Neuronal stem cell (in vitro differentiated cells): ENCODE measurements at regions not wholly inside any gene's neighbourhood (a gene's known extent, or its start where the extent isn't known, plus 50 kb on each side); places are given as distances from the start of the nearest gene placed in this dataset.

Experiments
- DNase-seq: peaks from one replicate; pipeline ENCODE4 v3.0.0-alpha.2; 2013; ENCODE audit warnings: low spot score
- H2AFZ ChIP-seq: one replicate; pipeline ENCODE4 v1.6.1; 2013; ENCODE audit warnings: mild to moderate bottlenecking, low read length, inconsistent platforms
- H2AK5ac ChIP-seq: 2 replicates; pipeline ENCODE4 v1.6.1; 2013; ENCODE audit warnings: low read depth, mild to moderate bottlenecking, inconsistent platforms, low read length, moderate library complexity, mixed read lengths
- H2BK120ac ChIP-seq: 2 replicates; pipeline ENCODE4 v1.6.1; 2013; ENCODE audit warnings: low read depth, mild to moderate bottlenecking, inconsistent platforms, low read length, moderate library complexity, mixed read lengths
- H2BK12ac ChIP-seq: one replicate; pipeline ENCODE4 v1.6.1; 2013; ENCODE audit warnings: low read length, inconsistent platforms
- H2BK15ac ChIP-seq: 2 replicates; pipeline ENCODE4 v1.6.1; 2013; ENCODE audit warnings: mild to moderate bottlenecking, low read length, inconsistent platforms, mixed read lengths
- H2BK5ac ChIP-seq: one replicate; pipeline ENCODE4 v1.6.1; 2013; ENCODE audit warnings: inconsistent platforms, mild to moderate bottlenecking, low read length, moderate library complexity
- H3K14ac ChIP-seq: one replicate; pipeline ENCODE4 v1.6.1; 2013; ENCODE audit warnings: low read length, inconsistent platforms
- H3K18ac ChIP-seq: 2 replicates; pipeline ENCODE4 v1.6.1; 2013; ENCODE audit warnings: low read length, inconsistent platforms
- H3K23ac ChIP-seq: 2 replicates; pipeline ENCODE4 v1.6.1; 2013; ENCODE audit warnings: low read depth, mild to moderate bottlenecking, mixed read lengths, low read length, inconsistent platforms; ENCODE audit not compliant: poor library complexity
- H3K27ac ChIP-seq: replicated peaks from 3 replicates; pipeline ENCODE4 v1.5.1; 2013; ENCODE audit warnings: low read length, inconsistent platforms
- H3K27me3 ChIP-seq, 3 experiments: 2 replicates each; pipeline ENCODE4 v1.6.1; 2013; ENCODE audit warnings: low read length in 3 of 3, mild to moderate bottlenecking in 2 of 3, inconsistent platforms in 1 of 3, low read depth in 1 of 3, mixed read lengths in 1 of 3, moderate library complexity in 1 of 3; ENCODE audit not compliant: control insufficient read depth in 3 of 3, insufficient read depth in 3 of 3
- H3K36me3 ChIP-seq, 2 donors: replicated peaks in 1 of 2; 2 replicates each; pipeline ENCODE4 v1.6.1; 2013; ENCODE audit warnings: low read length in 2 of 2; ENCODE audit not compliant: control insufficient read depth in 2 of 2, insufficient read depth in 2 of 2
- H3K4ac ChIP-seq: 2 replicates; pipeline ENCODE4 v1.6.1; 2013; ENCODE audit warnings: inconsistent platforms, mild to moderate bottlenecking, low read length, moderate library complexity
- H3K4me1 ChIP-seq, 2 donors: 1 replicate in 1 of 2; 2 replicates in 1 of 2; pipeline ENCODE4 v1.6.1; 2013; ENCODE audit warnings: low read length in 2 of 2, low read depth in 1 of 2; ENCODE audit not compliant: control insufficient read depth in 2 of 2, insufficient read depth in 1 of 2
- H3K4me2 ChIP-seq: one replicate; pipeline ENCODE4 v1.6.1; 2013; ENCODE audit warnings: mild to moderate bottlenecking, low read length, inconsistent platforms; ENCODE audit not compliant: insufficient read depth, poor library complexity, severe bottlenecking
- H3K4me3 ChIP-seq, 2 donors: 2 replicates each; pipeline ENCODE4 v1.5.1; 2013; ENCODE audit warnings: low read length in 2 of 2, mild to moderate bottlenecking in 2 of 2, inconsistent platforms in 1 of 2, moderate library complexity in 1 of 2
- H3K79me1 ChIP-seq: one replicate; pipeline ENCODE4 v1.6.1; 2013; ENCODE audit warnings: low read depth, mild to moderate bottlenecking, inconsistent platforms, low read length, moderate library complexity
- H3K9ac ChIP-seq: one replicate; pipeline ENCODE4 v1.6.1; 2013; ENCODE audit warnings: mild to moderate bottlenecking, low read depth, low read length, inconsistent platforms; ENCODE audit not compliant: poor library complexity
- H3K9me3 ChIP-seq, 2 donors: replicated peaks in 1 of 2; 2 replicates each; pipeline versions ENCODE3 to v1.6.1; 2013; ENCODE audit warnings: low read length in 2 of 2, mild to moderate bottlenecking in 2 of 2, inconsistent platforms in 1 of 2, low read depth in 1 of 2, mixed read lengths in 1 of 2, moderate library complexity in 1 of 2; ENCODE audit not compliant: control insufficient read depth in 2 of 2, insufficient read depth in 1 of 2
- H4K8ac ChIP-seq: one replicate; pipeline ENCODE4 v1.6.1; 2013; ENCODE audit warnings: low read depth, mild to moderate bottlenecking, inconsistent platforms, low read length, moderate library complexity
- H4K91ac ChIP-seq: one replicate; pipeline ENCODE4 v1.6.1; 2013; ENCODE audit warnings: low read length, low read depth, mild to moderate bottlenecking, inconsistent platforms; ENCODE audit not compliant: poor library complexity
- WGBS, 2 donors: extraction: QIAGEN DNeasy Blood & Tissue Kit; methylation state at CpG; one replicate each; pipeline ENCODE4 v1.1.7; 2013; ENCODE audit warnings: missing lambda C conversion rate in 2 of 2, mixed read lengths in 1 of 2; ENCODE audit not compliant: insufficient read length in 2 of 2, insufficient replicate concordance in 1 of 2; ENCODE audit errors: extremely low coverage in 2 of 2; 5-methylcytosine and 5-hydroxymethylcytosine counted together

DNA sequence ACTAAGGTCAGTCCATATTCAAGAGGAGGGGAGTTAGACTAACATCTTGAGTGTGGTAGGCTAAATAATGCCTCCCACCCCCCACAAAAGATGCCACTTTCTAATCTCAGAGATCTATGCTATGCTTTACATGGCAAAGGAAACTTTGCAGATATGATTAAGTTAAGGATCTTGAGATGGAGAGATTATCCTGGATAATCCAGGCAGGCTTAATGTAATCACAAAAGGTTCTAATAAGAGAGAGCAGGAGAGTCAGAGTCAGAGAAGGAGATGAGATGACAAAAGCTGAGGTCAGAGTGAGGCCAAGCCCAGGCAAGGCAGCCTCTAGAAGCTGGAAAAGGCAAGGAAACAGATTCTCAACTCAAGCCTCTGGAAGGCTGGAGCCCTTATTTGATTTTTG is 1011.6 kb downstream of the PCDH9 start:
- H3K4me3 ChIP-seq, result no peak overlapping the region
- H3K4me2 ChIP-seq, result no peak overlapping the region
- H3K79me1 ChIP-seq, result no peaks in the 10 kb centered on the region
- no peak overlapping the region for H2BK15ac ChIP-seq
- H3K27me3 ChIP-seq, result no peaks in the 10 kb centered on the region
- no peak overlapping the region for H3K18ac ChIP-seq
- H3K9me3 ChIP-seq, result no peaks in the 10 kb centered on the region
- H2AK5ac ChIP-seq, result no peak overlapping the region
- peaks cover 0 to 4% of the 10 kb centered on the region in 2 donors for H3K4me1 ChIP-seq
- H4K91ac ChIP-seq, result no peak overlapping the region
- H2BK120ac ChIP-seq, result no peak overlapping the region
- H3K14ac ChIP-seq, result no peak overlapping the region
- H3K4ac ChIP-seq, result no peak overlapping the region
- H3K9ac ChIP-seq, result no peak overlapping the region
- H2AFZ ChIP-seq, result no peak overlapping the region
- no peak overlapping the region for H4K8ac ChIP-seq
- peak overlapping the region; percentile 63 for H3K27ac ChIP-seq
- no peak overlapping the region for H2BK12ac ChIP-seq
- no peak overlapping the region for H3K23ac ChIP-seq
- H2BK5ac ChIP-seq, result no peak overlapping the region
- no peaks in the 10 kb centered on the region for H3K36me3 ChIP-seq
- DNase-seq, result no peak

DNA sequence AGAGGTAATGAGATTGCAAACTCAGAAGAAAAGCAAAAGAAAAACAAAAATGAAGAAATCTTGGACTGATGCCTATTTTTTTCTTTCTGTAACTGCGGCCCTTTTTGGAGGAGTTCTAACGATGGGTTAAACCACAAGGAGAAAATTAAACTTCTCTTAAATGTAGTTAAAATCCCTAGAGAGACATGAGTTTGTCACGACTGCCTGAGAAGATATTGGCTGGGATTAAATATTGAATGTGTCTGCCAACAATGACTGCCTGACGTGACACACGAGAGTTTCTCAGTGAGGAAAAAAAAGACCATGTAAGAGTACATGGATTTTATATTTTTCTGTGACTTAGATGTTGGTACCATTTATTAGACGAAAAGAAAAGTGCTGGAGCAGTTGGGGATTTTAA is 1013.4 kb downstream of the PCDH9 start:
- Histone ChIP-seq H2BK15ac (no peak overlapping the region), H3K23ac (no peak overlapping the region), H2BK5ac (no peak overlapping the region), H2BK12ac (no peak overlapping the region), H3K9me3 (no peaks in the 10 kb centered on the region), H3K4me2 (no peak overlapping the region), H3K4me3 (no peak overlapping the region), H4K8ac (no peak overlapping the region), H3K14ac (no peak overlapping the region), H4K91ac (no peak overlapping the region), H2AK5ac (no peak overlapping the region), H3K27me3 (no peaks in the 10 kb centered on the region), H3K79me1 (no peaks in the 10 kb centered on the region), H3K36me3 (no peaks in the 10 kb centered on the region), H3K4me1 (peaks cover 0 to 4% of the 10 kb centered on the region in 2 donors), H3K4ac (no peak overlapping the region), H2BK120ac (no peak overlapping the region), H3K27ac (no peak overlapping the region), H3K18ac (no peak overlapping the region), H2AFZ (no peak overlapping the region), H3K9ac (no peak overlapping the region)
- no peak for DNase-seq
- WGBS, 2 donors, result no CpG with 5 or more reads among the region's 6 CpGs

DNA sequence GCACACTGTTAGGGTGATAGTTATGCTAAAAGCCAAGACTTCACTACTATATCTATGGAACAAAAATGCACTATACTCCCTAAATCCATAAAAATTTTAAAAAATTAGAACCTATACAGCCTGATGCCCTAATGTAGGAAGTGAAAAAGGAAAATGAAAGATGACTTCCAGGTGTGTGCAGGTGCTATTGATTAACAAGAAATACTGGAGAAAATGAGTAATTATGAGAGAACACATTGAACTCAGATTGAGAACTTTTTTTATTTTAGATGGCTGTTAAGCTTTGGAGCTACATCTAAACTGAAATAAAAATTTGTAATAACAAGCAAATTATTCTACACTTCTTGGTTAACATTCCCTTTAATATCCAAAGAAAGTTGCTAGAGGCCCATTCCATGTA is 1015.7 kb downstream of the PCDH9 start:
- Histone ChIP-seq H3K27me3 (no peaks in the 10 kb centered on the region), H3K9ac (no peak overlapping the region), H2AFZ (no peak overlapping the region), H3K4me2 (no peak overlapping the region), H2AK5ac (no peak overlapping the region), H3K4ac (no peak overlapping the region), H3K36me3 (no peaks in the 10 kb centered on the region), H2BK15ac (no peak overlapping the region), H3K79me1 (no peaks in the 10 kb centered on the region), H3K23ac (no peak overlapping the region), H3K18ac (no peak overlapping the region), H2BK12ac (no peak overlapping the region), H3K27ac (no peak overlapping the region), H3K4me3 (no peak overlapping the region), H4K91ac (no peak overlapping the region), H3K4me1 (no peaks in the 10 kb centered on the region), H2BK120ac (no peak overlapping the region), H4K8ac (no peak overlapping the region), H3K9me3 (no peaks in the 10 kb centered on the region), H2BK5ac (no peak overlapping the region), H3K14ac (no peak overlapping the region)
- no peak for DNase-seq

DNA sequence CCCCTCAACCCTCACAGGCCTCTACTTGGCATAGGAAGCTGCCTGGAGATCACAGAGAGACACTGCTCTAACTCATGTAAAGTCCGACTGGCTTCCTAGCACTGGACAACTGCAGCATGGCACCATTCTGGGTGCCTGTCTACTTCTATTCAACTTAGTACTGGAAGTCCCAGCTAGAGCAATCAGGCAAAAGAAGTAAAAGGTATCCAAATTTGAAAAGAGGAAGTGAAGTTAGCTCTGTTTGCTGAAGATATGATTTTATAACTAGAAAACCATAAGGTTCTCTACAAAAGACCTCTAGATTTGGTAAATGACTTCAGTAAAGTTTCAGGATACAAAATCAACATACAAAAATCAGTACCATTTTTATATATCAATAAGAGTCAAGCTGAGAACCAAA is 1017.6 kb downstream of the PCDH9 start:
- WGBS, 2 donors, result no CpG with 5 or more reads among the region's 1 CpG
- H2BK5ac ChIP-seq, result no peak overlapping the region

More for the DNA sequence above, 1017.6 kb downstream of the PCDH9 start:
- Histone ChIP-seq H3K27me3 (no peaks in the 10 kb centered on the region), H4K8ac (no peak overlapping the region), H3K14ac (no peak overlapping the region), H3K4me2 (no peak overlapping the region), H2BK15ac (no peak overlapping the region), H2AFZ (peak overlapping the region; percentile 56), H3K9ac (no peak overlapping the region), H4K91ac (no peak overlapping the region), H2BK12ac (no peak overlapping the region), H3K23ac (no peak overlapping the region), H3K4me1 (no peaks in the 10 kb centered on the region), H2AK5ac (no peak overlapping the region), H3K36me3 (no peaks in the 10 kb centered on the region), H3K9me3 (no peaks in the 10 kb centered on the region), H2BK120ac (no peak overlapping the region), H3K4me3 (no peak overlapping the region), H3K79me1 (no peaks in the 10 kb centered on the region), H3K18ac (peak overlapping the region; percentile 35), H3K4ac (no peak overlapping the region), H3K27ac (no peak overlapping the region)
- no peak for DNase-seq
